ENCODE measurements at regions not wholly inside any gene's neighbourhood (a gene's known extent, or its start where the extent isn't known, plus 50 kb on each side); places are given as distances from the start of the nearest gene placed in this dataset.
A peak's percentile ranks its signal among the peaks of the same experiment; 100 is the strongest.

DNA sequence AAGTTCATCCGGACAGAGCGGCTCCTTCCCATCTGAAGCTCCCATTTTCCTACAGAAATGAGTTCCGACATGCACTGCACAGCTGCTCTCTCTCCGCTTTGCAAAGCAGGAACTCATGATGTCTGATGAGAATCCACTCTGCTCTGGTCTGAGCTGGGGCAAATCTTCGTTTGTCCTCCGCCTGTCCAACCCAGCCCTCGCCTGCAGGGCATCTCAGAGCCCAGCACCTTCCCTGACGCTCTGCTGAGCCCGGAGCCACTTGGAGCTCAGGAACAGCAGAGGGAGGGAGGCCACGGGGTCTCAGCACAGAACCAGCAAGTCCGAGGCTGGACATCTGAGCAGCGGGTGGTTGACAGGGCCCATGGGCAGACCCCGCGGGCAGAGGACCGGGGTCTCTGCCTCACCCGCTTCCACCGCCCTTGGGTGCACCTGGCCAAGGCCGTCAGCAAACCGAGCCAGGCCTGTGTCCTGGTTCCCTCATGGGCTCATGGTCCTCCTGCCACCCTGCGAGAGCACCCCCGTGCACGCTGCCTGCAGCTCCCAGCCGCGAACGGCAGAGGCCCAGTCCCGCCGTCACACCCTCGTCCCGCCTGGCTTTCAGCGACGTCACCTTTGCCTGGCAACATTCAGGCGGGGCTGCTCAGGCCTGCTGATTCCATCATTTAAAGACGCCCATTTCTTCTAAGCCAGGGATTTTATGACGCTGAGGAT is 78.5 kb upstream of the BHLHE23 start:
- no peak for DNase-seq (ENCODE audit: low read depth)
- no peak for TF ChIP-seq CTCF (conservative IDR thresholded peaks at IDR 0.05; ENCODE audit: control insufficient read depth, insufficient read depth, low read depth, low read length)
- H3K4me3 ChIP-seq (ENCODE audit: control insufficient read depth, low read depth, low read length): no peak overlapping the region

DNA sequence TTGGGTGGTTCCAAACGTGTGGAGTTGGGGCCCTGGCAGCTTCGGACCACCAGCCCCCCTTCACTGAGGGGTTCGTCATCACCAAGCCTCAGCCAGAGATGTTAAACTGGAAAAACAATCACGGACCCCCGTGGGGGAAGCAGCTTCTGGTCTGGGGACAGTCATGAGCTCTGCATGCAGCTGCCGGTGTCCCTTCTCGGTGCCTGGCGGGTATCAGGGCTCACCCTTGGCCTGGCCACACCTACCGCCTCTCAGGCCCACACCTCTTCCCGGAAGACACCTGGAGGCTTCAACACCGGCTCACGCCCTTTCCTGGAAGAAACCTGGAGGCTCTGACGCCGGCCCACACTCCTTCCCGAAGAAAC is 77.8 kb upstream of the BHLHE23 start:
- no peak for DNase-seq (ENCODE audit: low read depth)
- TF ChIP-seq CTCF (conservative IDR thresholded peaks at IDR 0.05; ENCODE audit: control insufficient read depth, insufficient read depth, low read depth, low read length): no peak
- H3K4me3 ChIP-seq (ENCODE audit: control insufficient read depth, low read depth, low read length): no peak overlapping the region

GRCh38 chr20:63083831-63084562 is 77.2 kb upstream of the BHLHE23 start:
- TF ChIP-seq CTCF (conservative IDR thresholded peaks at IDR 0.05; ENCODE audit: control insufficient read depth, insufficient read depth, low read depth, low read length): no peak
- H3K4me3 ChIP-seq (ENCODE audit: control insufficient read depth, low read depth, low read length): no peak overlapping the region
- no peak for DNase-seq (ENCODE audit: low read depth)

GRCh38 chr20:63082939-63083735 is 76.4 kb upstream of the BHLHE23 start:
- DNase-seq (ENCODE audit: low read depth): no peak
- TF ChIP-seq CTCF (conservative IDR thresholded peaks at IDR 0.05; ENCODE audit: control insufficient read depth, insufficient read depth, low read depth, low read length): no peak

DNA sequence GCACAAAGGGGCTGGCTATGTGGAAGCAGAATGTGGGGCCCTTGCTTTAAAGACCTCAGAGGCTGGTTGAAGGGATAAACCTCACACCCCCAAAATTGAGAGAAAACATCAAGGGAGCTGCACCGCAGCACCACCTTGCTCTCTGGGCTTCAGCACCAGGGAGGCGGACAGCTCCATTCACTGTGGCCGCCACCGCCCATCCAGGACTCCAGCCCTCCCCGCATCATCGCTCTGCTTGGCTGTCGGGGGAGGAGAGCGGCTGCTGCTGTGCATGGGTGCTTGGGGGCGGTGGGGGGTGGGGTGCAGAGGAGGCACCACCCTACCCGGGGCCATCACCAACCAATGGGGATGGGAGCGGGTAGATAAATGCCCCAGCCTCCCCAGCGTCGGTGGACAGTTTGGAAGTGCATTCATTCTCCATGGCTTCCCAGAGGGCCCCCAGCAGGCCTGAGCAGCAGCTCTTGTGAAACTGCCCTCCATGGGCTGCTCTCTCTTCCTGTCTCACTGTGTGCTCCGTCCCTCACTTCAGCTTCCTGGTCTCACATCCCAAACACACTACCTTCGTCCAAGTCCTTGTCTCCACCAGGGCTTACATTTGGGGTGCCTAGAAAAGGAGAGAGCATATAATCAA is 75.7 kb upstream of the BHLHE23 start:
- peak; percentile 16 for DNase-seq (ENCODE audit: low read depth)
- TF ChIP-seq CTCF (conservative IDR thresholded peaks at IDR 0.05; ENCODE audit: control insufficient read depth, insufficient read depth, low read depth, low read length): no peak
- H3K4me3 ChIP-seq (ENCODE audit: control insufficient read depth, low read depth, low read length): no peak overlapping the region

More at GRCh38 chr20:63082939-63083735, 76.4 kb upstream of the BHLHE23 start:
- H3K4me3 ChIP-seq (ENCODE audit: control insufficient read depth, low read depth, low read length): no peak overlapping the region

- TF ChIP-seq CTCF (conservative IDR thresholded peaks at IDR 0.05; ENCODE audit: control insufficient read depth, insufficient read depth, low read depth, low read length): no peak
- no peak for DNase-seq (ENCODE audit: low read depth)
- H3K4me3 ChIP-seq (ENCODE audit: control insufficient read depth, low read depth, low read length): no peak overlapping the region
These were observed 75.1 kb upstream of the BHLHE23 start for GRCh38 chr20:63081831-63082230.
